DMS79 treated with DMSO at 0.1 percent for 48 hours (cell line): ENCODE measurements at regions not wholly inside any gene's neighbourhood (a gene's known extent, or its start where the extent isn't known, plus 50 kb on each side); places are given as distances from the start of the nearest gene placed in this dataset.
"Not testable (repeated sequence)": the region's sequence is repeated elsewhere in the genome, so short reads cannot be mapped to it uniquely, and the experiment has no call there.

ENCODE experiments used
- DNase-seq: peaks from one replicate; lab custom pipeline; 2025; lab: John Stamatoyannopoulos, UW

- DNase-seq, result no peak
Observed at GRCh38 chr1:96545935-96546656, 175.5 kb upstream of the PTBP2 start.

- no peak for DNase-seq
Observed at GRCh38 chr1:96550061-96550460, 171.5 kb upstream of the PTBP2 start.

DNA sequence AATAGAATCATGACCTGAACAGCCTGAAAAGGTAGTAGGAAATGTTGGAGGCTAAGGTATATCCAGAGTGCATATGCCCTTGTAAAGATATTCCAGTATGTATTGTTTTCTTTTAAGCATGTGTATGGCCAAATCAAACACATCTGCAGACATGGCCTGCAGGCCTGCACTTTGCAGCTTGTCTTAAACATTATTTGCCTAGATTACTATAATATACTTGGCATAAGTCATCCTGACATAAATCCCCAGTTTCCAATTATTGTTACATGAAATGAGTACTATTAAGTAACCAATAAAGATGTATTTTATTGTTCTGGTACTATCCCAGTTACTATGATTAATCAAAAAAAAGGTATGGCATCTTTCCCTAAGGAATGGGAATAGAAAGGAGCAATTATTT lies 169.1 kb upstream of the PTBP2 start:
- DNase-seq, result no peak

DNA sequence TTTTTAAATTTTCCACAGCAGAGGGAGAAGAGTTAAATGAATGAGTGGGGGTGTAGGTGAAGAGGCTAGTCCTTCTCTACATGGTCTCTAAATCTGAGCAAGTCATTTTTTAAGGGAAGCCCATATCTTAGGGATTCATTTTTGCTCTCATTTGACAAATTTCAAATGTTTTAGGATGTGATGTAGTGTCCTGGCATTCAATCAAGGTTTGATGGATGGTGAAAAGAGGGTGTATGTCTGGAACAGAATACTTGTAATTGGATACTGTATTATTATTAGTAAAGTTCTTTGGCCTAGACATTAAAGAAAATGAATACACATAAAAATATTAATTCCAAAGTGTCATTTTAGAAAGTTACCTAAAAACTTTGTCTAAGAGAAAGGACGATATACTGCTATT lies 167.8 kb upstream of the PTBP2 start:
- no peak for DNase-seq

DNA sequence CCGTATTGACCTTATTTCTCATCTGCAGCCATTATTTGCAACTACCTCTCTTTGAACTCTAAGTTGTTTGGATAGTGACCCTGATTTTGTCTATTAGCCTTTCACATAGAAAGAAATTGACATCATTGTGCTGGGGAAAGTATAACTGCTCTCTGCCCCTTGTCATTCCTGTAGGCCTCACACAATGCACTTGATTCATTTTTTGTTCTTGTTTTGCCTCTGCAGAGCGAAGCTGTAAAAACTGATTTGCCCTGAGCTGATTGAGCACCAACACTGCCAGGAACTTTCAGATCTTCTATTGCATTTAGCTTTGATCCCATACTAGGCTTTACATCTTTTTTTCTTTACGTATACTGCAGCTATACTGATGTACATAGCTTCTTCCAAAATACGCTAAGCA lies 167.2 kb upstream of the PTBP2 start:
- no peak for DNase-seq

GRCh38 chr1:96557336-96557735 lies 164.2 kb upstream of the PTBP2 start:
- no peak for DNase-seq

DNA sequence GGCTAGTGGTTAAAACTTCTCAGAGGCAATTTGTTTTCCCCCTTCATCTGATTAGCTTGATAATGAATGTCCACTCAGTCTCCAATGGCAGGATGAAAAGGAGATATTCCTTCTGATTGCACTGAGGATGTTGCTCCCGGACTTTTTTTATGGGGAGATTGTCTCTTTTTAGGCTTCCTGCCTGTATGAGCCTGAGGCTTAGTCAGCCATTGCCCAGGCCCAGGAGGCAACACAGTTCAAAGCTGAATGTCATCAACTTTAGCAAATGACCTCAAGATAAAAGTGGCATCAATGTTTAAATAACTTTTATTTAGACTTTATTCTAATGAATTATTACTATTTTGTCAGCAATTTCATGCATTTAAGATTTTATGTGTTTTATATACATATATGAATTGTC lies 162.9 kb upstream of the PTBP2 start:
- no peak for DNase-seq

DNA sequence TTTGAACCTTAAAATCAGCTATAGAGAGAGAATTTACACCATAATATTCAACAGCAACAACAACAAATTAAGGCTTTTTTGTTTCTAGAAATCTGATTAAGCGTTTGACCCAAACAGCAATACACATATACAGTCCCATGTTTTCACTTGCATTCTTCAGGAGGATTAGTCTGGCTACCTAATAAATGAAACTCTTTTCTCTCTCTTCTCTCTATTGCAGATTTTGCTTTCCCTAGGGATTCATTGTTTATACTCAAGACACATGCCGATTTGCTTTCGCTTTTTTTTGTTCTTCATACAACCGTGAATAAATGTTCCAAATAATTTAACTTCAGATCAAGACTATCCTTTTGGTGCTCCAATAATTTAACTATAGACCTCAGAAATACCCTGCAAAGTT lies 162.4 kb upstream of the PTBP2 start:
- no peak for DNase-seq

DNA sequence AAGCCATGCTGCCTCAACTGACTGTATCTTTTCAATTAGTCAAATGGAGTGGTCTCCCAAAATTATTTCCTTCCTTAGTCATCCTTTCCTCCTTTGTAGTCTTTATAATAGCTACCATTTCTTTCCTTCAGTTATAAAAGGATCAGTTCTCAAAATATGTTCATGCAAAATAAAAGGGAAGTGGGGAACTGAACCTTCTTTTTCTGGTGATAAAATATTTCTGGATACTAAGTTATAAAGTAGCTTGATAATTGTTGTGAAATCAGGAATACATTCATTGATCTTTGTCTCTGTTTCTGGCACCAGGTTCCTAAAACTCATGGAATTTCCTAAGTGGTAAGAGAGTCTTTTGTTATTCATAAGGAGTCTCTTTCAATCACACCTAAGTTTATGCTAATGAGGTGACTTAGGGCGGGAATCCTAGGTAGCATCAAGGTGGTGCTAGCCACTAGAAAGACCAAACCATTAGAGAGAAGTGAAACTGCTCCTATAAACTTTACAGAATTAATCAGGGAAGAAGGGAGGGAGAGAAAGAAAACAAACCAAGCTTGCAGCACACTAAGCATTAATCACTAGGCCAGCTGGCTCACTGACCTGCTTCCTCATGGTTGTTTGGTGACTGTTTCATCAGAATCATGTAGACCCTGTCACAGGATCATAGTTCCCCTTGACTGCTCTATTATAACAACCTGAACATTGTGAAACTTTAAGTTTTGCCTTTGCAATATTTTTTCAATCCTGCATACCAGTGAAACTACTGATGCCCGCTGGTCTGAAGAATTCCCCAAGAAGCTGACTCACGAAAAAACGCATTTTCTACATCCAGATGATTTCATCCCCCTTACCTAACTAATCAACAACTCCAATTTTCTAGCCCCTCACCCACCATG lies 161.6 kb upstream of the PTBP2 start:
- DNase-seq, result no peak

GRCh38 chr1:96562094-96562493 lies 159.5 kb upstream of the PTBP2 start:
- DNase-seq, result no peak

DNA sequence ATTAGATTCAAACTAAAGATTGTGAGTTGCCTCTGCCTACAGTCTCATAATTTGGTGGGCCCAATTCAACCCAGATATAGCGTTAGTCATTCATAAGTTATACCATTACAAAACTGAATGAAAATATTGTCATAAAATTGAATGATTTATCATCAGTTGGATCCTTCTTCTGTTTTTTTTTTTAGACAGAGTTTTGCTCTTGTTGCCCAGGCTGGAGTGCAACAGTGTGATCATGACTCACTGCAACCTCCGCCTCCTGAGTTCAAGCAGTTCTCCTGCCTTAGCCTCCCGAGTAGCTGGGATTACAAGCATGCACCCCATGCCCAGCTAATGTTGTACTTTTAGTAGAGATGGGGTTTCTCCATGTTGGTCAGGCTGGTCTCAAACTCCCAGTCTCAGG lies 157.2 kb upstream of the PTBP2 start:
- not testable (repeated sequence) for DNase-seq

- DNase-seq, result no peak
Observed at GRCh38 chr1:96565546-96565945, 156.0 kb upstream of the PTBP2 start.

DNA sequence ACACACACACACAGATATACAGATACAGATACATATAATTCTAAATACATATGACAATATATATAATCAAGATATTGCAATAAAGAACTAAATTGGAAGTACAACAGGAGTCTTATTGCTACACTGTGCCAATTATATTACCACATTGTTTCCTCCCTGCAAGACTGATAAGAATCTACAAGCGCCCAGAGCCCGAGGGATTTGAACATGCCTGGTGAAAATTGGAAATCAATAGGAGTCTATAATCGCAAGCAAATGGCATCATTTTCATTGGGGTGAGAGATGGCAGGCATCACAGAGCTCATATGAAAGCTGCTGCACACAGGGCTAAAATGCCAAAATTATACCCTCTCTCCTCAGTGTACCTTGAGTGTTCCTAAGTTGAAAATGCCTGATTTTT lies 152.9 kb upstream of the PTBP2 start:
- no peak for DNase-seq

DNA sequence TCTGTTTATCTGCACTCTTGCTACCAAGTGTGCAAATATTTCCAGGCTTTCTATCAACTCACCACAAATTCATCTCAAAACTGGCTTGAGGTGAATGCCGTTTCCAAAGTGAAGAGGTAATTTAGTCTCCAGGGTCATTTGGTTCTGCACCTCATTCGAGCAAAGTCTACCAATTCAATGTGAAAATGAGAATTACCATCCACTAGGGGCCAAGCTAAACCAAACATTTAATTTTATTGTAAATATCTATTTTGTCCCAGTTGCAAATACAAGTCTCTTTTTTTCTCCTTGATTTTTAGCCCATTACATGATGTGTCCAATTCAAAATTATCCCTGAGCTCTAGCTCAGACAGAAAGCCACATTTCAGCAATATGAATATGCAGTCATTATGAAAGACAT lies 152.3 kb upstream of the PTBP2 start:
- no peak for DNase-seq

DNA sequence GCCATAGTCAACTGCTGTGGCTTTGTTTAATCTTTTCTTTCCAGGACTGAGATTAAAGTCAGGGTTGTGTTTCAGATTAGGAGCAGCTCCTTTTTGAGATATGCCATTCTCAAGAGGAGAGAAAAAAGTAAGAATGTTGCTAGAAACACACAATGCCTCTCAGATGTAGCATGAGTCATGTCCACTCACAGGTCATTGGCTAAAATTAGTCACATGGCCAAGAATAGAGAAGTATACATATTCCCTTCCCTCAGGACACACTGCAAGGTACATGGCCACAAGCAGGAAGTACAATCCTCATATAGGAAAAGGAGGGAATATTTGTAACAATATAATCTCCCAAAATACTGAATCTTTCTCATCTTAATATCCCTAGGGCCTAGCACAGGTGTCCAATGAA lies 141.9 kb upstream of the PTBP2 start:
- no peak for DNase-seq

DNA sequence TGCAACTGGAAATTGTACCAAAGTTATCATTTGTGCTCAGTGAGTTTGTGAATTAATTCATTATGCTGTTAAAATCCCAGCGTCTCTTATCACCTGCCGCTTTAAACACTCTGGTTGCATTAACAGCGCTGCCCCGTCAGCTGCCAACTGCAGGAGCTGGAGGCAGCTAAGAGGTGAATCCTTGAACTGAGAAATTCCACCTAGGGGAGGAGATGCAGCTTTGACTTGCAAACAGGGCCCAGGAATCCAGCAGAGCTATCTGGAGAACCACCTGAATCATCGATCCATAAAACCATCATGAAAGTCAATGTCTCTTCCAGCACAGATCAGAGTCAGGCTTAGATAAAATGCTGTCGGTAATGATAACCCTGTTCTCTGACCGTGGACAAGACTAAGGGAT lies 140.7 kb upstream of the PTBP2 start:
- DNase-seq, result no peak

DNA sequence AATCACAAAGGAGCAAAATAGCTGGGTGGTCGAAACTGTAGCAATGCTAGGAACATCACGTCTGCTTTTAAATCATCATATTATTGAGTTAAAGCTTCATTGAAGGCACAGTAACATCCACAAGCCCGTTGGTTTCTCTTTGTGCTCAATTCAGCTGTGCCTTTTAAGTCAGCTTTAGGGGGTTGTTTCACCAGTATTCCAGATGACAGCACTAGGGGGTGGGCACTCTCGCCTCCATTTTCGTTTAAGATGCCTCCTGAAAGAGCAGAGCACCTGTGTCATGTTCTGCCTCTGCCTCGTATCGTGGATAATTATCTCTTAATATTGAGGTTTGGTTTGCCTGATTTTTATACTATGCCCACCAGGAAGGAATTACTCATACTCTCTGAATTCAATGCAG lies 139.8 kb upstream of the PTBP2 start:
- no peak for DNase-seq

GRCh38 chr1:96583903-96584302 lies 137.7 kb upstream of the PTBP2 start:
- no peak for DNase-seq

- no peak for DNase-seq
Observed at GRCh38 chr1:96587222-96587621, 134.4 kb upstream of the PTBP2 start.

DNA sequence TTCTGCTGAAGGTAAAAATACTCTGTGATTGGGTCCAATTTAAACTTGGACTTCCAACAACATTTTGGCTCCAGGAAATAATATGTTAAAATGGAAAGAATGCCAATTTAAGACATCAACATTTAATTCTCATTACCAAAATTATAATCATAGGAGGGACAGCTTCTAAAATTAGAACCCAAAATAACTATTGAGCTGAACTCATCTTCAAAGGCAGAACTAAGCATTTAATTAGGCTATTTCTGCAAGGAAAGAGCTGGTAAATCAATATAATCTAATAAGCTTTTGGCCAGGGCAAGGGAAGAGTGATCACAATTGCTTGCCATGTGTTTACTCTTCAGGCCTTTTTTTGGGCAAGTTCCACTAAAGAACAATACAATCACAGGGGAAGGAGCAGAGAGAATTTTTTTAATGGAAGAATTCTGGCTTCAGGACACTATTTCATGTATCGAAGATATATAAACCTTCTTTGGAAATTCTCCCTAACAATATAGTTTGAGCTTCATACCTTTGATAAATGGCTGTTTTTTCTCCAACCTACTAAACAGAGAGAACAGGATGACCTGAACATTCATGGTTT lies 133.1 kb upstream of the PTBP2 start:
- no peak for DNase-seq

- not testable (repeated sequence) for DNase-seq
Observed at GRCh38 chr1:96595530-96595929, 126.1 kb upstream of the PTBP2 start.

GRCh38 chr1:96596226-96596922 lies 125.2 kb upstream of the PTBP2 start:
- DNase-seq, result no peak

- no peak for DNase-seq
Observed at GRCh38 chr1:96597218-96597617, 124.4 kb upstream of the PTBP2 start.
